ENCODE measurements at regions not wholly inside any gene's neighbourhood (a gene's known extent, or its start where the extent isn't known, plus 50 kb on each side); places are given as distances from the start of the nearest gene placed in this dataset.

GRCh38 chr15:46077220-46077619 lies 442.4 kb downstream of the SQOR start:
- ATAC-seq (no peak), DNase-seq (ENCODE audit: low read depth, low spot score) (no peak)
- no peak for TF ChIP-seq REST (IDR thresholded peaks at IDR 0.05; ENCODE audit: low read depth)
- TF ChIP-seq JUND (IDR thresholded peaks at IDR 0.05) = no peak
- no peak for TF ChIP-seq YY1 (IDR thresholded peaks at IDR 0.05; ENCODE audit: extremely low read depth, insufficient replicate concordance, low read depth, low read length)
- no peak for TF ChIP-seq EZH2phosphoT487 (IDR thresholded peaks at IDR 0.05; ENCODE audit: borderline replicate concordance)
- no peak for TF ChIP-seq SP1 (IDR thresholded peaks at IDR 0.05; ENCODE audit: low read depth)
- no peak for TF ChIP-seq RAD21 (IDR thresholded peaks at IDR 0.05; ENCODE audit: low read depth)
- no peak for TF ChIP-seq TCF7L2 (IDR thresholded peaks at IDR 0.05; ENCODE audit: borderline replicate concordance, extremely low read depth, insufficient read depth, insufficient read length)
- ChIA-PET RAD21 (ENCODE audit: low non-redundant PET in 1 of 2, low total read pairs in 2 of 2, uncharacterized antibody in 2 of 2, unreplicated experiment in 2 of 2) (no interaction called here), CTCF (no interaction called here), POLR2A (no interaction called here)
- no peaks in the 10 kb centered on the region for H4K20me1 ChIP-seq (ENCODE audit: insufficient read depth)
- H3K9me2 ChIP-seq (ENCODE audit: insufficient read depth) = no peaks in the 10 kb centered on the region
- BruUV-seq (replicated peaks) = no TSS peak
- no peak overlapping the region for H3K4me3 ChIP-seq (replicated peaks in 1 of 2; ENCODE audit: low read depth in 1 of 2, low read length in 2 of 2)
- no peaks in the 10 kb centered on the region for H3K36me3 ChIP-seq (ENCODE audit: control insufficient read depth in 1 of 2, insufficient read depth in 2 of 2, low read length in 2 of 2)
- H3K9ac ChIP-seq (ENCODE audit: low read length) = no peak overlapping the region
- intact Hi-C loops (cut with micrococcal nuclease) = no loop called here
- no peak overlapping the region for H3K4me2 ChIP-seq (ENCODE audit: low read length)
- H3K9me3 ChIP-seq (ENCODE audit: control insufficient read depth in 1 of 2, insufficient read depth in 1 of 2, low read depth in 1 of 2, low read length in 2 of 2) = peaks cover 0 to under 1% of the 10 kb centered on the region in 2 experiments; a peak in 1 of 4 replicates
- H3K79me2 ChIP-seq (ENCODE audit: insufficient read depth, low read length) = no peaks in the 10 kb centered on the region
- no peak overlapping the region for H3K27ac ChIP-seq (ENCODE audit: low read depth, low read length)
- no peak overlapping the region for H2AFZ ChIP-seq (ENCODE audit: low read depth, low read length, poor library complexity, severe bottlenecking)
- H3K27me3 ChIP-seq (ENCODE audit: insufficient read depth, low read length) = no peaks in the 10 kb centered on the region
- no peaks in the 10 kb centered on the region for H3K4me1 ChIP-seq (ENCODE audit: control insufficient read depth in 1 of 2, insufficient read depth in 2 of 2, low read length in 2 of 2)

Data from HCT116 (cell line).